GM12878 (cell line): ENCODE measurements at regions not wholly inside any gene's neighbourhood (a gene's known extent, or its start where the extent isn't known, plus 50 kb on each side); places are given as distances from the start of the nearest gene placed in this dataset.

Experiments
- ATAC-seq: fragments of 200-7000 bp; cut with Tn5 transposase; 3 replicates; pipeline ENCODE4 v1.9.1; 2020; ENCODE audit warnings: mild to moderate bottlenecking, moderate library complexity
- BruUV-seq: library from RNA; stranded (reverse); fragments of 400-500 nt; replicated peaks from 2 replicates; lab custom pipeline; 2021; lab: Mats Ljungman, UMichigan
- CTCF ChIA-PET: fragments of 300-600 bp; sonication (Branson Sonifier 250); formaldehyde crosslinking; extraction: SDS; loops from one replicate; lab custom pipeline; 2021; ENCODE audit warnings: inconsistent platforms; lab: Yijun Ruan, JAX
- POLR2A ChIA-PET: fragments of 350-600 bp; formaldehyde crosslinking; extraction: SDS; loops from one replicate; lab custom pipeline; 2021; ENCODE audit warnings: inconsistent platforms; lab: Charles Lee
- RAD21 ChIA-PET: fragments of 300-600 bp; sonication (Branson Sonifier 250); formaldehyde crosslinking; loops from one replicate; lab custom pipeline; 2023; ENCODE audit warnings: antibody characterized with exemption; ENCODE audit not compliant: unreplicated experiment; lab: Charles Lee
- SMC1A ChIA-PET: fragments of 300-600 bp; sonication (Branson Sonifier 250); formaldehyde crosslinking; loops from one replicate; lab custom pipeline; 2023; ENCODE audit not compliant: unreplicated experiment, uncharacterized antibody; lab: Charles Lee
- DNase-seq: peaks from one replicate; pipeline ENCODE4 v3.0.0-alpha.2; 2011; ENCODE audit warnings: low read depth, low spot score
- FAIRE-seq: peaks from 3 replicates; lab custom pipeline; 2011; peaks lifted over from hg19 to GRCh38; lab: Jason Lieb, UNC
- H2AFZ ChIP-seq: 2 replicates; pipeline ENCODE4 v1.6.0; 2011; ENCODE audit warnings: low read depth, low read length, control low read depth; ENCODE audit not compliant: control insufficient read depth
- H3K27ac ChIP-seq: 2 replicates; pipeline ENCODE4 v1.5.1; 2011; ENCODE audit warnings: control low read depth; ENCODE audit not compliant: control insufficient read depth, insufficient read depth
- H3K27me3 ChIP-seq, 2 experiments: replicated peaks in 1 of 2; 2 replicates each; pipeline versions ENCODE4 v1.6.0 to v1.6.1; 2011; ENCODE audit warnings: low read length in 1 of 2; ENCODE audit not compliant: control insufficient read depth in 2 of 2, insufficient read depth in 2 of 2
- H3K36me3 ChIP-seq, 2 experiments: 2 replicates each; pipeline ENCODE4 v1.5.1; 2011; ENCODE audit warnings: low read length in 1 of 2; ENCODE audit not compliant: control insufficient read depth in 2 of 2, insufficient read depth in 2 of 2
- H3K4me1 ChIP-seq: 2 replicates; pipeline ENCODE4 v1.6.1; 2011; ENCODE audit warnings: mild to moderate bottlenecking, low read length, moderate library complexity, mixed read lengths; ENCODE audit not compliant: control insufficient read depth, insufficient read depth
- H3K4me2 ChIP-seq: 2 replicates; pipeline ENCODE4 v1.6.0; 2011; ENCODE audit warnings: control low read depth; ENCODE audit not compliant: control insufficient read depth, insufficient read depth
- H3K4me3 ChIP-seq: fragments of 200-600 bp; sonication (generic); 2 replicates; pipeline ENCODE4 v1.5.1; 2016
- H3K79me2 ChIP-seq: 2 replicates; pipeline ENCODE4 v1.6.0; 2011; ENCODE audit warnings: low read length; ENCODE audit not compliant: control insufficient read depth, insufficient read depth
- H3K9ac ChIP-seq: 2 replicates; pipeline ENCODE4 v1.8.0; 2011; ENCODE audit warnings: low read length, control low read depth, mixed read lengths; ENCODE audit not compliant: control insufficient read depth, insufficient read depth
- H3K9me3 ChIP-seq: replicated peaks from 3 replicates; pipeline ENCODE4 v1.5.1; 2011; ENCODE audit warnings: mild to moderate bottlenecking, low read length; ENCODE audit not compliant: control insufficient read depth, insufficient read depth
- H4K20me1 ChIP-seq: 2 replicates; pipeline ENCODE4 v1.6.0; 2011; ENCODE audit not compliant: control insufficient read depth, insufficient read depth
- BACH1 ChIP-seq: fragments of 450-650 bp; IDR thresholded peaks from 2 replicates; pipeline ENCODE4 v1.6.1; 2017; ENCODE audit warnings: mild to moderate bottlenecking, borderline replicate concordance
- CBFB ChIP-seq: IDR thresholded peaks from 2 replicates; pipeline ENCODE4 v1.6.1; 2016; ENCODE audit warnings: antibody characterized with exemption, low read depth
- DPF2 ChIP-seq: fragments of 450-650 bp; IDR thresholded peaks from 2 replicates; pipeline ENCODE4 v1.6.1; 2017; ENCODE audit warnings: mild to moderate bottlenecking
- GATAD2B ChIP-seq: fragments of 450-650 bp; conservative IDR thresholded peaks from 2 replicates; pipeline ENCODE4 v1.6.1; 2017; ENCODE audit warnings: low read depth, mild to moderate bottlenecking, moderate library complexity
- IRF4 ChIP-seq: IDR thresholded peaks from 2 replicates; pipeline ENCODE4 v1.6.1; 2011; ENCODE audit warnings: low read depth, low read length
- KLF5 ChIP-seq: fragments of 450-650 bp; IDR thresholded peaks from 2 replicates; pipeline ENCODE4 v1.6.1; 2014; ENCODE audit warnings: mild to moderate bottlenecking; ENCODE audit not compliant: partially characterized antibody
- NFIC ChIP-seq: IDR thresholded peaks from 2 replicates; pipeline ENCODE4 v1.6.1; 2012; ENCODE audit warnings: low read depth, mild to moderate bottlenecking, inconsistent platforms, low read length, moderate library complexity
- NFYA ChIP-seq: IDR thresholded peaks from 2 replicates; pipeline ENCODE4 v1.6.1; 2011; ENCODE audit warnings: low read depth, mild to moderate bottlenecking, low read length, improper control_type of control experiment, borderline replicate concordance
- RBBP5 ChIP-seq: fragments of 200-600 bp; sonication (generic); conservative IDR thresholded peaks from 2 replicates; pipeline ENCODE4 v1.6.1; 2016
- RELA ChIP-seq: fragments of 450-650 bp; IDR thresholded peaks from 2 replicates; pipeline ENCODE4 v1.8.0; 2014; ENCODE audit warnings: borderline replicate concordance; ENCODE audit not compliant: partially characterized antibody
- SMAD1 ChIP-seq: fragments of 450-650 bp; IDR thresholded peaks from 2 replicates; pipeline ENCODE4 v1.6.1; 2018; ENCODE audit warnings: mild to moderate bottlenecking, low read depth; ENCODE audit not compliant: partially characterized antibody
- SMARCA5 ChIP-seq: fragments of 450-650 bp; IDR thresholded peaks from 2 replicates; pipeline ENCODE4 v1.6.1; 2017; ENCODE audit warnings: mild to moderate bottlenecking
- STAT3 ChIP-seq: IDR thresholded peaks from 2 replicates; pipeline ENCODE4 v1.6.1; 2011; ENCODE audit warnings: low read depth, low read length, improper control_type of control experiment
- SUZ12 ChIP-seq: fragments of 200-600 bp; sonication (generic); IDR thresholded peaks from one replicate; pipeline ENCODE4 v1.6.1; 2018; ENCODE audit warnings: antibody characterized with exemption, mild to moderate bottlenecking; ENCODE audit not compliant: unreplicated experiment
- ZNF24 ChIP-seq: fragments of 450-650 bp; IDR thresholded peaks from 2 replicates; pipeline ENCODE4 v1.6.1; 2017; ENCODE audit warnings: antibody characterized with exemption, mild to moderate bottlenecking
- ZNF687 ChIP-seq: fragments of 450-650 bp; IDR thresholded peaks from 2 replicates; pipeline ENCODE4 v1.6.1; 2017; ENCODE audit warnings: mild to moderate bottlenecking, moderate library complexity
- WGBS: methylation state at CpG from one replicate; pipeline ENCODE4 v1.1.6; 2016; ENCODE audit warnings: low lambda C conversion rate; ENCODE audit not compliant: insufficient replicate concordance, insufficient coverage; ENCODE audit errors: missing lambda C conversion rate; 5-methylcytosine and 5-hydroxymethylcytosine counted together
- in situ Hi-C: fragments of 300-500 bp; cut with MboI; formaldehyde crosslinking; loops from 9 replicates; pipeline ENCODE4 v1.14.3; 2018; ENCODE audit warnings: mixed read lengths
- intact Hi-C: fragments of 100-400 bp; cut with micrococcal nuclease; formaldehyde crosslinking; loops from one replicate; pipeline ENCODE4 v1.14.2; 2022; ENCODE audit not compliant: unreplicated experiment

- no peaks in the 10 kb centered on the region for H3K36me3 ChIP-seq
- no peak overlapping the region for H3K9ac ChIP-seq
- no peak overlapping the region for H3K27ac ChIP-seq
- no peak for ATAC-seq
- TF ChIP-seq CBFB (no peak), RBBP5 (no peak), ZNF687 (no peak), IRF4 (no peak), NFYA (no peak), KLF5 (no peak), NFIC (no peak), SUZ12 (no peak), ZNF24 (no peak), RELA (no peak), DPF2 (no peak), GATAD2B (no peak), STAT3 (no peak), SMAD1 (no peak), SMARCA5 (no peak), BACH1 (no peak)
- H3K27me3 ChIP-seq = peaks cover 2% of the 10 kb centered on the region in 2 experiments; a peak in 2 of 4 replicates
- no peak overlapping the region for H3K4me2 ChIP-seq
- H4K20me1 ChIP-seq = no peaks in the 10 kb centered on the region
- FAIRE-seq = no peak
- H3K9me3 ChIP-seq = no peaks in the 10 kb centered on the region
- in situ Hi-C loops (loop anchor here (5.0 to 25.0 kb wide), 2 partner anchors 146 to 311 kb away; no protein-coding TSS in a partner anchor), intact Hi-C loops (no loop called here)
- DNase-seq = no peak
- no peak overlapping the region for H2AFZ ChIP-seq
- ChIA-PET CTCF (interaction anchor here (0.9 to 19.5 kb wide), 7 partner anchors 11 to 321 kb away, joined by 3 to 322 read pairs (median 5); no protein-coding TSS in a partner anchor), POLR2A (no interaction called here), RAD21 (interaction anchor here (0.6 to 2.7 kb wide), 4 partner anchors 12 to 488 kb away, joined by 3 to 11 read pairs (median 4); no protein-coding TSS in a partner anchor), SMC1A (interaction anchor here (1.0 to 8.5 kb wide), 8 partner anchors 8 to 148 kb away, joined by 3 to 140 read pairs (median 4); no protein-coding TSS in a partner anchor)
- H3K4me1 ChIP-seq = no peaks in the 10 kb centered on the region
- BruUV-seq = no TSS peak
- WGBS = 49% methylated on average over 9 of the region's 9 CpGs
- no peak overlapping the region for H3K4me3 ChIP-seq
- no peaks in the 10 kb centered on the region for H3K79me2 ChIP-seq
Observed at GRCh38 chr7:55276572-55277295, 88.4 kb upstream of the LANCL2 start.
